HEK293T (cell line): ENCODE measurements at regions not wholly inside any gene's neighbourhood (a gene's known extent, or its start where the extent isn't known, plus 50 kb on each side); places are given as distances from the start of the nearest gene placed in this dataset.

Experiments used
- CTCF ChIA-PET: fragments of 350-600 bp; formaldehyde crosslinking; extraction: SDS; loops from one replicate; lab custom pipeline; 2021; ENCODE audit warnings: antibody characterized with exemption, inconsistent platforms; lab: Yijun Ruan, JAX
- POLR2A ChIA-PET: fragments of 350-600 bp; formaldehyde crosslinking; extraction: SDS; loops from one replicate; lab custom pipeline; 2020; ENCODE audit warnings: antibody characterized with exemption, inconsistent platforms; lab: Yijun Ruan, JAX
- DNase-seq: peaks from one replicate; pipeline ENCODE4 v3.0.0; 2012; ENCODE audit warnings: mixed read lengths; ENCODE audit errors: extremely low spot score
- ARNT ChIP-seq: fragments of 450-650 bp; IDR thresholded peaks from 2 replicates; pipeline ENCODE4 v1.6.1; 2017; ENCODE audit warnings: mild to moderate bottlenecking
- BHLHE40 ChIP-seq: fragments of 450-650 bp; IDR thresholded peaks from 2 replicates; pipeline ENCODE4 v1.6.1; 2016; ENCODE audit warnings: mild to moderate bottlenecking, moderate library complexity, borderline replicate concordance
- CTBP1 ChIP-seq: fragments of 450-650 bp; IDR thresholded peaks from 2 replicates; pipeline ENCODE4 v1.6.1; 2016; ENCODE audit warnings: borderline replicate concordance
- ELF4 ChIP-seq: fragments of 450-650 bp; IDR thresholded peaks from 2 replicates; pipeline ENCODE4 v1.6.1; 2017; ENCODE audit warnings: antibody characterized with exemption
- FOXA1 ChIP-seq: fragments of 450-650 bp; IDR thresholded peaks from 2 replicates; pipeline ENCODE4 v1.6.1; 2016; ENCODE audit warnings: mild to moderate bottlenecking
- FOXK2 ChIP-seq: fragments of 450-650 bp; IDR thresholded peaks from 2 replicates; pipeline ENCODE4 v1.6.1; 2016; ENCODE audit warnings: mild to moderate bottlenecking
- FOXM1 ChIP-seq: fragments of 450-650 bp; IDR thresholded peaks from 2 replicates; pipeline ENCODE4 v1.6.1; 2017; ENCODE audit warnings: mild to moderate bottlenecking, borderline replicate concordance
- HDGF ChIP-seq: fragments of 450-650 bp; IDR thresholded peaks from 2 replicates; pipeline ENCODE4 v1.6.1; 2017; ENCODE audit warnings: antibody characterized with exemption, borderline replicate concordance
- L3MBTL2 ChIP-seq: fragments of 450-650 bp; conservative IDR thresholded peaks from 2 replicates; pipeline ENCODE4 v1.6.1; 2016; ENCODE audit warnings: mild to moderate bottlenecking
- LEF1 ChIP-seq: fragments of 450-650 bp; IDR thresholded peaks from 2 replicates; pipeline ENCODE4 v1.6.1; 2017; ENCODE audit warnings: mild to moderate bottlenecking, borderline replicate concordance
- NFRKB ChIP-seq: fragments of 450-650 bp; IDR thresholded peaks from 2 replicates; pipeline ENCODE4 v1.6.1; 2016; ENCODE audit warnings: mild to moderate bottlenecking, moderate library complexity
- SP1 ChIP-seq: fragments of 450-650 bp; IDR thresholded peaks from 2 replicates; pipeline ENCODE4 v1.6.1; 2017
- SUZ12 ChIP-seq: fragments of 450-650 bp; IDR thresholded peaks from 2 replicates; pipeline ENCODE4 v1.6.1; 2016; ENCODE audit warnings: mild to moderate bottlenecking
- TARDBP ChIP-seq: fragments of 450-650 bp; IDR thresholded peaks from 2 replicates; pipeline ENCODE4 v1.6.1; 2016
- ZNF384 ChIP-seq: fragments of 450-650 bp; IDR thresholded peaks from 2 replicates; pipeline ENCODE4 v1.6.1; 2016
- TF ChIP-seq, protein P1 (sequence below): fragments of 450-650 bp; IDR thresholded peaks from 2 replicates; pipeline ENCODE4 v1.6.1; 2016

DNA sequence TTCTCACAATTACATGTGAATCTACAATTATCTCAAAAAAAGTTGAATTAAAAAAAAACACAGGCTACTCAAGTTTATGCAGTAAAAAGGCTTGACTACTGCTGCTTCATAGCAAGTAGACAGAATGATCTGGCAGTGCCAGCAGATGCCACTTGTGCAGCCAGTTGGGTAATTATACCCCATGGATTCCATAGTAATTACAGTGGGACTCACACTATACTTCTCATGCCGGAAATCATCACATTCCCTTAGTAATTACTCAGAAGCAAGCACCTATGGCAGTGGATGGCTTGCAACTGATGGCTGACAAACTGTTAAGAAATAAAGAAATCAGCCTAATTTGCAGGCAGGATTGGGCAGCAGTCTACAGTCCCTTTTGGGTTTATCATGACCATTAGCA lies 463.2 kb upstream of the KLF4 start:
- no peak for DNase-seq
- POLR2A ChIA-PET = no interaction called here
- no peak for TF ChIP-seq FOXK2
- no peak for TF ChIP-seq NFRKB
- no peak for TF ChIP-seq FOXA1
- no peak for TF ChIP-seq SP1
- no peak for TF ChIP-seq SUZ12
- CTCF ChIA-PET = no interaction called here

DNA sequence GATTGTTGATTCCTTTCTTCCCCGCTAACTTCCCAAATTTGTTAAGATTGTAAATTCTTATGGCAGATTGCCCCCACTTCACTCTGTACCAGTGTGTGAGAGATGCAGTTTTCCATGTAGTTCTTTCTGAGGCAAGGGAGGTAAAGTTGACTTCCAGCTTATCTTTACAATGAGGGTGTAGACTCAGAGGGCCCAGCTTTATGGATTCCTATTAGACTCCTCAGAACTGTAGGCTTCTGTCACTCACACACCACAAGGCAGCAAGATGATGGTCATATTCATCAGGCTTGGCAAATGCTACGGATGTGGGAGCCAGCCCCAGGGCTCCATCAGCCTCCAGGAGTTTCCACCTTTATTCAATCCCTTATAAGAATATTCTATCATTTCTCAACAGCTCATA lies 461.9 kb upstream of the KLF4 start:
- ChIA-PET POLR2A (no interaction called here), CTCF (no interaction called here)
- TF ChIP-seq HDGF (no peak), ZNF384 (no peak), LEF1 (no peak), L3MBTL2 (no peak), BHLHE40 (no peak), SP1 (no peak), FOXK2 (no peak), TARDBP (no peak), ELF4 (no peak)
- TF ChIP-seq, protein P1, sequence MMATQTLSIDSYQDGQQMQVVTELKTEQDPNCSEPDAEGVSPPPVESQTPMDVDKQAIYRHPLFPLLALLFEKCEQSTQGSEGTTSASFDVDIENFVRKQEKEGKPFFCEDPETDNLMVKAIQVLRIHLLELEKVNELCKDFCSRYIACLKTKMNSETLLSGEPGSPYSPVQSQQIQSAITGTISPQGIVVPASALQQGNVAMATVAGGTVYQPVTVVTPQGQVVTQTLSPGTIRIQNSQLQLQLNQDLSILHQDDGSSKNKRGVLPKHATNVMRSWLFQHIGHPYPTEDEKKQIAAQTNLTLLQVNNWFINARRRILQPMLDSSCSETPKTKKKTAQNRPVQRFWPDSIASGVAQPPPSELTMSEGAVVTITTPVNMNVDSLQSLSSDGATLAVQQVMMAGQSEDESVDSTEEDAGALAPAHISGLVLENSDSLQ = no peak
- DNase-seq = no peak

DNA sequence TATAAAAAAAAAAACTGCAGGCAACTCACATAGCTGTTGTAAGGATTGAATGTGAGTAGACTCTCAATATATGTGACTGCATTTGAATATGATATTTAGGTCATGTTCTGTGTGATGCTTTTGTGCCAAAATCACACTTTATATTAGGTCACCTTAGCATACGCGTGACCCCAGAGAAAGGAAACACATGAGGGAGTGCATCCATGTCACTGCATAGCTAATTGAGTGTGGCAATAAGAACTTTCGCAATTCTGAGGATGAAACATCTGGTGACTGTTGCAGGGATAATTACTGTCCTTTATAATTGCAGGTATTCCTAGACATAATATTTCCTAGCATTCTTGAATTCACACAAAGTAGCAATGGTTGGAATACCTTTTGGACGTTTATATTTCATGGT lies 459.5 kb upstream of the KLF4 start:
- no peak for DNase-seq
- POLR2A ChIA-PET = no interaction called here
- TF ChIP-seq ARNT = no peak
- CTCF ChIA-PET = no interaction called here

DNA sequence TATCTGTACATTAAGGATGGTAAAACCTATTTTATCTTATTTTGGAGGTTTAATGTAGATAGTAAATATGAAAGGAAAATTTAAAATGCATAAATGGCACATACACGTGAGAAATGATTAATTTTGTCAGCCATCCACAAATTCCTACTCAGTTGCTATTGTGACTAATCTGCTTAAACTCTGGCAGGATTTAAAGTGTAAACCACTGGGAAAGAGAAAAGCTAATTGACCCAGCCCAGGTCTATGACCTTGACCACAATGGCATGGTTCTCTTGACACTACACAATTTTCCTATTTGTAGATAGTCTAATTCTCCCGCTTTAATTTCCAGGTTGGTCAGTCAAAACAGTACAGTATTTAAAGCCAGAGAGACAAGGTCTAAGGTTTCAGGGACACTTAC lies 459.0 kb upstream of the KLF4 start:
- no peak for TF ChIP-seq SP1
- no peak for TF ChIP-seq SUZ12
- TF ChIP-seq TARDBP = no peak
- no peak for TF ChIP-seq ELF4
- DNase-seq = no peak
- ChIA-PET POLR2A (no interaction called here), CTCF (no interaction called here)

DNA sequence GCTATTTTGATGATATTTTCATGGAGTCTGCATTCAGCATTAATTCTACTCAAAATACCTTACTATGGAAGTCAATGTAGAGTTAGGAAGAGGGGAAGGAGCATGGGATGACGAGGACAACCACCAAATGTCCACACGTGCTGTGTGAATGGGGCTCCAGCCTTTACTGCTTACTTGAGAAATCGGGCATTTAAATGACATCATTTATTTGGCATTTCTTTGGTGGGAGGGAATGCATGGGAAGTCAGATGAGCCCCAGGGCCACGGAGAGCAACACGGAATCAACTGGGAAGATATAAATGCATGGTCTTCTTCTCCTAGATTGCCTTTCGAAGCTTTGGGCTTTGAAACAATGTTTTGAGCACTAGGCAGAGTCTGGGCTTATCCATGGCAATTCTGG lies 458.5 kb upstream of the KLF4 start:
- ChIA-PET CTCF (no interaction called here), POLR2A (no interaction called here)
- TF ChIP-seq HDGF (no peak), L3MBTL2 (no peak), SUZ12 (no peak), BHLHE40 (no peak), FOXM1 (no peak), ARNT (no peak), NFRKB (no peak), TARDBP (no peak), CTBP1 (no peak), SP1 (no peak), LEF1 (no peak)
- TF ChIP-seq, protein P1 = no peak
- no peak for DNase-seq

DNA sequence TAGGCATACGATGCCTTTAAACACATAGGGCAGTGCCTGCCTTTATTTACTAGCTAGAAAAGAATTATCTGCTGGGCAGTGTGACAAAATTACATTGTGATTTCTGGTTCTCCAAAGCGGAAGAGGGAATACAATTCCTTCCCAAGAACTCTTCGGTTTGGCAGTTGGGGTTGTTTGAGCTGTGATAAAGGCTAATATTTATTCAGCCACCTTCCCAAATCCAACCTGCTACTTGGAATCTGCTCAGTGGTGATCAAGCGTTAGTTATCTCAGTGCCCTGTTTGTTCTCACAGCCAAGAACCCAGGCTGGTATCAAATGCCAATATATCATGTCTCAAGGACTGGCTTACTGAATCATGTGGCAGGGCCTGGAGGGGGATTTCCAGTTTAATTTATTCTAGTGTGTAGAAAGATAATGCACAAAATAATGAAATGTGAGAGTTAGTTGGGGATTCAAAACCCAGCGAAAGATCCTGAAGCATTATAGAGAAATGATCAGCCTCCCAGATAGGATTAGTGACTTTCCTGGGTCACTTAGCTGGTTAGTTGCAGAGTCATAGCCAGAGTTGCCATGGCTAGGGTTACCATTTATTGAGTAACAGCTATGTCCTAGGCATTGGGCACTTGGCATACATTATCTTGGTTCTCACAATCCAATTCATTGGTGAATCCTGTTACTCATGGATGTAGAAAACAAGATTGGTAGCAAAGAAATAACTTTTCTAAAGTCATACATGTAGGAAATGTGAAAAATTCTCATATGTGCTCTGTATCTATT lies 457.0 kb upstream of the KLF4 start:
- ChIA-PET CTCF (no interaction called here), POLR2A (no interaction called here)
- DNase-seq = no peak
- TF ChIP-seq ZNF384 = no peak

DNA sequence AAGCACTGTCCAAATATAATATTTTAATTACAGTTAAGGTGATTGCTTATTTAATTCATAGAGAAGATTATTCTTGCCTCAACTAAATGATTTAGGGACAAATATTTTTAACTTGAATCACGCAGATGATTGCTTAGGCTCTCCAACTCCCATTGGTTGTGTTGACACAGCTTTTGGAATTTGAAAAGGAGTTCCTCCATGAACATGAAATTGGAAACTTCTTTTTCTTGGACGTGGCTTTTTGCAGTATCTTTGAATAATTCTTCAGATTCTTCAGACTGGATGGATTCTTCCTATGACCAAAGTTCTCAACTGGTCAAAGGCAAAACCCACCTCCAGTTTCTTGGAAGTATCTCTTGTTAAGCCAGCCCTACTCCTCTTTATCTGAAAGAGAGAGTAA lies 456.4 kb upstream of the KLF4 start:
- no peak for DNase-seq
- CTCF ChIA-PET = no interaction called here
- TF ChIP-seq, protein P1 = no peak
- no peak for TF ChIP-seq CTBP1
- TF ChIP-seq TARDBP = no peak
- TF ChIP-seq NFRKB = no peak
- TF ChIP-seq FOXM1 = no peak
- TF ChIP-seq FOXA1 = no peak
- no peak for TF ChIP-seq ELF4
- no peak for TF ChIP-seq HDGF
- POLR2A ChIA-PET = no interaction called here

DNA sequence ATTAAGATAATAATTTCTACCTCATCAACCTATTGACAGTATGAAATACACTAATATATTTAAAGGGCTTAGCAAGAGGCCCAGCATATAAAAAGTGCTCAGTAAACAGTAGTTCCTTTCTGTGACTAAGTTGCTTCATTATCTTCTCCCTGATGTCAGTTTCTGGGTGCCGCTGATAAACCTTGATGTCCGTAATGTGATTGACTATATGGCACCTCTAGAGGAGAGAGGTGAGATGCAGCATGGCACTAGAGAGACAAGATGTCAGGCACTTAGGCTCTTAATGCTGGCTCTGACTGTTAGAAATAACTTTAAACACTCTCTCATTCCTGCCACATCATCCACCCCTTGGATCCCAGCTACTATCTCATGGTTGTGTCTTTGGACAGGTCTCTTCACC lies 455.9 kb upstream of the KLF4 start:
- TF ChIP-seq FOXA1 (no peak), CTBP1 (no peak), ZNF384 (no peak), L3MBTL2 (no peak), NFRKB (no peak), FOXK2 (no peak), FOXM1 (no peak), LEF1 (no peak), SP1 (no peak), BHLHE40 (no peak), HDGF (no peak), SUZ12 (no peak), ELF4 (no peak), TARDBP (no peak), ARNT (no peak)
- TF ChIP-seq, protein P1 = no peak
- DNase-seq = no peak
- POLR2A ChIA-PET = no interaction called here
- CTCF ChIA-PET = no interaction called here
